HG03135 (cell line): ENCODE measurements at regions not wholly inside any gene's neighbourhood (a gene's known extent, or its start where the extent isn't known, plus 50 kb on each side); places are given as distances from the start of the nearest gene placed in this dataset.

Source experiments
- ATAC-seq: cut with Tn5 transposase; IDR thresholded peaks from one replicate; pipeline ENCODE4 v1.9.1; 2021; ENCODE audit warnings: mild to moderate bottlenecking, moderate library complexity; ENCODE audit not compliant: unreplicated experiment

GRCh38 chr4:176500894-176501293 lies 181.1 kb downstream of the SPCS3 start:
- ATAC-seq, result no peak

- ATAC-seq, result no peak
These were observed 184.4 kb downstream of the SPCS3 start for GRCh38 chr4:176504118-176504517.

- no peak for ATAC-seq
These were observed 188.2 kb downstream of the SPCS3 start for GRCh38 chr4:176507845-176508533.

GRCh38 chr4:176508780-176509331 lies 189.1 kb downstream of the SPCS3 start:
- no peak for ATAC-seq

- no peak for ATAC-seq
These were observed 205.8 kb downstream of the SPCS3 start for GRCh38 chr4:176525576-176525975.

- no peak for ATAC-seq
These were observed 206.9 kb downstream of the SPCS3 start for GRCh38 chr4:176526704-176527103.

GRCh38 chr4:176529574-176529973 lies 209.8 kb downstream of the SPCS3 start:
- ATAC-seq, result no peak

GRCh38 chr4:176533159-176533558 lies 213.4 kb downstream of the SPCS3 start:
- no peak for ATAC-seq

- no peak for ATAC-seq
These were observed 214.8 kb downstream of the SPCS3 start for GRCh38 chr4:176534566-176534965.

GRCh38 chr4:176538217-176538925 lies 218.6 kb downstream of the SPCS3 start:
- no peak for ATAC-seq

- no peak for ATAC-seq
These were observed 219.5 kb downstream of the SPCS3 start for GRCh38 chr4:176539091-176539784.

- ATAC-seq, result no peak
These were observed 220.0 kb downstream of the SPCS3 start for GRCh38 chr4:176539785-176540175.

- no peak for ATAC-seq
These were observed 221.0 kb downstream of the SPCS3 start for GRCh38 chr4:176540814-176541213.

GRCh38 chr4:176545872-176546271 lies 226.1 kb downstream of the SPCS3 start:
- no peak for ATAC-seq

- no peak for ATAC-seq
These were observed 227.2 kb downstream of the SPCS3 start for GRCh38 chr4:176546975-176547374.

GRCh38 chr4:176548571-176548970 lies 228.8 kb downstream of the SPCS3 start:
- no peak for ATAC-seq

- no peak for ATAC-seq
These were observed 229.5 kb downstream of the SPCS3 start for GRCh38 chr4:176549161-176549865.

- no peak for ATAC-seq
These were observed 234.1 kb downstream of the VEGFC start for GRCh38 chr4:176558661-176559060.

- no peak for ATAC-seq
These were observed 231.4 kb downstream of the VEGFC start for GRCh38 chr4:176561368-176561767.

GRCh38 chr4:176563591-176563990 lies 229.1 kb downstream of the VEGFC start:
- no peak for ATAC-seq

- ATAC-seq, result no peak
These were observed 227.7 kb downstream of the VEGFC start for GRCh38 chr4:176565049-176565448.
